WTC11 (cell line): ENCODE measurements at regions not wholly inside any gene's neighbourhood (a gene's known extent, or its start where the extent isn't known, plus 50 kb on each side); places are given as distances from the start of the nearest gene placed in this dataset.

Experiments used
- ATAC-seq: fragments of 200-7000 bp; cut with Tn5 transposase; 2 replicates; pipeline ENCODE4 v1.10.0; 2021; ENCODE audit warnings: mild to moderate bottlenecking, moderate library complexity
- CTCF ChIA-PET: fragments of 300-600 bp; sonication (Branson Sonifier 250); formaldehyde crosslinking; loops from one replicate; lab custom pipeline; 2021; ENCODE audit warnings: antibody characterized with exemption; lab: Charles Lee
- POLR2A ChIA-PET: fragments of 350-600 bp; sonication (Branson Sonifier 250); formaldehyde crosslinking; loops from one replicate; lab custom pipeline; 2021; ENCODE audit warnings: antibody characterized with exemption; lab: Charles Lee
- DNase-seq: peaks from one replicate; pipeline ENCODE4 v3.0.0; 2021; ENCODE audit warnings: low spot score
- H3K27ac Mint-ChIP-seq: 2 replicates; pipeline ENCODE4 v1.8.0; 2021; ENCODE audit warnings: mixed read lengths
- H3K27me3 Mint-ChIP-seq: 2 replicates; pipeline ENCODE4 v1.8.0; 2021; ENCODE audit warnings: low read depth, mild to moderate bottlenecking, moderate library complexity, mixed read lengths
- H3K36me3 Mint-ChIP-seq: 2 replicates; pipeline ENCODE4 v1.8.0; 2021; ENCODE audit warnings: mixed read lengths
- H3K4me1 Mint-ChIP-seq: 2 replicates; pipeline ENCODE4 v1.8.0; 2022; ENCODE audit warnings: mixed read lengths
- H3K4me3 Mint-ChIP-seq: 2 replicates; pipeline ENCODE4 v1.8.0; 2021; ENCODE audit warnings: mild to moderate bottlenecking, moderate library complexity, mixed read lengths
- H3K9me3 Mint-ChIP-seq: 2 replicates; pipeline ENCODE4 v1.8.0; 2021; ENCODE audit warnings: mixed read lengths
- ATF1 ChIP-seq: sonication (generic); formaldehyde crosslinking; IDR thresholded peaks from 2 replicates; pipeline ENCODE4 v1.8.1; 2023; ENCODE audit warnings: mild to moderate bottlenecking, moderate library complexity, missing genetic modification reagents
- CREM ChIP-seq: sonication (generic); formaldehyde crosslinking; IDR thresholded peaks from 2 replicates; pipeline ENCODE4 v1.8.1; 2022; ENCODE audit warnings: mild to moderate bottlenecking, missing genetic modification reagents, moderate library complexity
- EMX1 ChIP-seq: fragments of 250-450 bp; sonication (Bioruptor Pico); IDR thresholded peaks from 2 replicates; pipeline ENCODE4 v1.8.0; 2021; ENCODE audit warnings: mild to moderate bottlenecking
- ETV6 ChIP-seq: sonication (generic); formaldehyde crosslinking; IDR thresholded peaks from 2 replicates; pipeline ENCODE4 v1.8.1; 2022; ENCODE audit warnings: mild to moderate bottlenecking, missing genetic modification reagents
- FOXK1 ChIP-seq: sonication (generic); formaldehyde crosslinking; IDR thresholded peaks from 2 replicates; pipeline ENCODE4 v1.8.0; 2022; ENCODE audit warnings: mild to moderate bottlenecking, moderate library complexity, missing genetic modification reagents
- GABPB1 ChIP-seq: sonication (generic); formaldehyde crosslinking; IDR thresholded peaks from 2 replicates; pipeline ENCODE4 v1.8.1; 2023; ENCODE audit warnings: mild to moderate bottlenecking, missing genetic modification reagents
- GTF2I ChIP-seq: fragments of 250-450 bp; sonication (Bioruptor Pico); conservative IDR thresholded peaks from 2 replicates; pipeline ENCODE4 v1.4.0; 2021; ENCODE audit warnings: mild to moderate bottlenecking
- HMGA2 ChIP-seq: fragments of 250-450 bp; sonication (Bioruptor Pico); IDR thresholded peaks from 2 replicates; pipeline ENCODE4 v1.4.0; 2021; ENCODE audit warnings: mild to moderate bottlenecking, moderate library complexity
- JAZF1 ChIP-seq: fragments of 250-450 bp; sonication (Bioruptor Pico); IDR thresholded peaks from 2 replicates; pipeline ENCODE4 v1.9.0; 2021; ENCODE audit warnings: moderate library complexity, mild to moderate bottlenecking, inconsistent platforms
- NR2C2 ChIP-seq: sonication (generic); formaldehyde crosslinking; IDR thresholded peaks from 2 replicates; pipeline ENCODE4 v1.8.0; 2022; ENCODE audit warnings: mild to moderate bottlenecking, missing genetic modification reagents
- TCF7 ChIP-seq: sonication (generic); formaldehyde crosslinking; IDR thresholded peaks from 2 replicates; pipeline ENCODE4 v1.8.0; 2022; ENCODE audit warnings: mild to moderate bottlenecking, low read depth, missing genetic modification reagents, moderate library complexity
- TEAD1 ChIP-seq: sonication (generic); formaldehyde crosslinking; IDR thresholded peaks from 2 replicates; pipeline ENCODE4 v1.8.0; 2022; ENCODE audit warnings: mild to moderate bottlenecking, missing genetic modification reagents
- ZBTB21 ChIP-seq: sonication (generic); formaldehyde crosslinking; IDR thresholded peaks from 2 replicates; pipeline ENCODE4 v1.8.1; 2023; ENCODE audit warnings: mild to moderate bottlenecking, missing genetic modification reagents, borderline replicate concordance
- ZNF219 ChIP-seq: sonication (generic); formaldehyde crosslinking; IDR thresholded peaks from 2 replicates; pipeline ENCODE4 v1.8.0; 2023; ENCODE audit warnings: missing genetic modification reagents, mild to moderate bottlenecking, borderline replicate concordance
- ZNF317 ChIP-seq: sonication (generic); formaldehyde crosslinking; IDR thresholded peaks from 2 replicates; pipeline ENCODE4 v1.8.1; 2023; ENCODE audit warnings: low read depth, mild to moderate bottlenecking, moderate library complexity, missing genetic modification reagents, borderline replicate concordance
- TF ChIP-seq, protein P1 (sequence below): fragments of 250-450 bp; sonication (Bioruptor Pico); IDR thresholded peaks from 2 replicates; pipeline ENCODE4 v1.9.0; 2021; ENCODE audit warnings: mild to moderate bottlenecking, borderline replicate concordance
- TF ChIP-seq, protein P2 (sequence below): sonication (generic); formaldehyde crosslinking; IDR thresholded peaks from 2 replicates; pipeline ENCODE4 v1.8.1; 2022; ENCODE audit warnings: mild to moderate bottlenecking, missing genetic modification reagents, moderate library complexity, borderline replicate concordance
- TF ChIP-seq, protein P3 (sequence below): sonication (generic); formaldehyde crosslinking; IDR thresholded peaks from 2 replicates; pipeline ENCODE4 v1.8.0; 2023; ENCODE audit warnings: missing genetic modification reagents
- TF ChIP-seq, protein P4 (sequence below): fragments of 250-450 bp; sonication (Bioruptor Pico); IDR thresholded peaks from 2 replicates; pipeline ENCODE4 v1.9.0; 2021; ENCODE audit warnings: mild to moderate bottlenecking
- TF ChIP-seq, protein P5 (sequence below): sonication (generic); formaldehyde crosslinking; IDR thresholded peaks from 2 replicates; pipeline ENCODE4 v1.8.0; 2022; ENCODE audit warnings: mild to moderate bottlenecking, missing genetic modification reagents

DNA sequence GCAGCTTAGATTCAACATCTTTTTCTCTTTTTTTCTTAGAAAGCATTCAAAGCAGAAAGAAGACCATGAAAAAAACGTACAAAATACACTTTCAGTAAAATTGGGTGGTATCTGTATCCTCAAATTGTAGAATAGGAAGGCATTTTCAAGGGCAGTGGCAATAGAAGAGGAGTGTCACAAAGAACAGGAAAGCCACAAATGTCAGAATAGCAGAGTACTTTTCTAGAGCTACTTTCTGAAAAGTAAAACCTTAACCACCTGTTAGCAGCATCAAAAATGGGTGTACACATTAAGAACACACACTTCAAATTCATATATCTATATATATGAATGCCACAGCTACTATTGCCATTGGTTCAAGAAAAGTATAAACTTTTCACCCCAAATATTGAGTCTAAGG is 412.1 kb upstream of the DCN start (continued):
- TF ChIP-seq, protein P1, sequence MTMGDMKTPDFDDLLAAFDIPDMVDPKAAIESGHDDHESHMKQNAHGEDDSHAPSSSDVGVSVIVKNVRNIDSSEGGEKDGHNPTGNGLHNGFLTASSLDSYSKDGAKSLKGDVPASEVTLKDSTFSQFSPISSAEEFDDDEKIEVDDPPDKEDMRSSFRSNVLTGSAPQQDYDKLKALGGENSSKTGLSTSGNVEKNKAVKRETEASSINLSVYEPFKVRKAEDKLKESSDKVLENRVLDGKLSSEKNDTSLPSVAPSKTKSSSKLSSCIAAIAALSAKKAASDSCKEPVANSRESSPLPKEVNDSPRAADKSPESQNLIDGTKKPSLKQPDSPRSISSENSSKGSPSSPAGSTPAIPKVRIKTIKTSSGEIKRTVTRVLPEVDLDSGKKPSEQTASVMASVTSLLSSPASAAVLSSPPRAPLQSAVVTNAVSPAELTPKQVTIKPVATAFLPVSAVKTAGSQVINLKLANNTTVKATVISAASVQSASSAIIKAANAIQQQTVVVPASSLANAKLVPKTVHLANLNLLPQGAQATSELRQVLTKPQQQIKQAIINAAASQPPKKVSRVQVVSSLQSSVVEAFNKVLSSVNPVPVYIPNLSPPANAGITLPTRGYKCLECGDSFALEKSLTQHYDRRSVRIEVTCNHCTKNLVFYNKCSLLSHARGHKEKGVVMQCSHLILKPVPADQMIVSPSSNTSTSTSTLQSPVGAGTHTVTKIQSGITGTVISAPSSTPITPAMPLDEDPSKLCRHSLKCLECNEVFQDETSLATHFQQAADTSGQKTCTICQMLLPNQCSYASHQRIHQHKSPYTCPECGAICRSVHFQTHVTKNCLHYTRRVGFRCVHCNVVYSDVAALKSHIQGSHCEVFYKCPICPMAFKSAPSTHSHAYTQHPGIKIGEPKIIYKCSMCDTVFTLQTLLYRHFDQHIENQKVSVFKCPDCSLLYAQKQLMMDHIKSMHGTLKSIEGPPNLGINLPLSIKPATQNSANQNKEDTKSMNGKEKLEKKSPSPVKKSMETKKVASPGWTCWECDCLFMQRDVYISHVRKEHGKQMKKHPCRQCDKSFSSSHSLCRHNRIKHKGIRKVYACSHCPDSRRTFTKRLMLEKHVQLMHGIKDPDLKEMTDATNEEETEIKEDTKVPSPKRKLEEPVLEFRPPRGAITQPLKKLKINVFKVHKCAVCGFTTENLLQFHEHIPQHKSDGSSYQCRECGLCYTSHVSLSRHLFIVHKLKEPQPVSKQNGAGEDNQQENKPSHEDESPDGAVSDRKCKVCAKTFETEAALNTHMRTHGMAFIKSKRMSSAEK (CRISPR knock-in tag), result no peak
- TF ChIP-seq ETV6 (CRISPR knock-in tag), result no peak

DNA sequence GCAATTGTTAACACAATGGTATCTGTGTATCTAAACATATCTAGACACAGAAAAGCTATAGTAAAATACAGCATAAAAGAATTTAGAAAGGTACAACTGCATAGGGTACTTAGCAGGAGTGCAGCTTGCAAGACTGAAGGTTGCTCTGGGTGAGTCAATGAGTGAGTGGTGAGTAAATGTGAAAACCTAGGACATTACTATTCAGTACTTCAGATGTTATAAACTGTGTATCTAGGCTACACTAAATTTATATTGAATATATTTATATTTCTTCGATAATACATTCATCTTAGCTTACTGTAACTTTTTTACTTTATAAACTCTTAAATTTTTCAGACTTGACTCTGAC is 409.0 kb upstream of the DCN start:
- CTCF ChIA-PET, result no interaction called here
- peaks cover 16% of the 10 kb centered on the region for H3K4me1 Mint-ChIP-seq
- H3K27ac Mint-ChIP-seq, result no peak overlapping the region
- no peaks in the 10 kb centered on the region for H3K9me3 Mint-ChIP-seq
- POLR2A ChIA-PET, result no interaction called here
- no peaks in the 10 kb centered on the region for H3K36me3 Mint-ChIP-seq
- ATAC-seq (no peak), DNase-seq (no peak)
- TF ChIP-seq NR2C2 (no peak), CREM (CRISPR knock-in tag) (no peak), ZBTB21 (CRISPR knock-in tag) (no peak), ZNF317 (no peak), GTF2I (CRISPR knock-in tag) (no peak), GABPB1 (CRISPR knock-in tag) (no peak), TCF7 (CRISPR knock-in tag) (no peak), FOXK1 (CRISPR knock-in tag) (no peak), EMX1 (no peak), ZNF219 (CRISPR knock-in tag) (no peak), JAZF1 (CRISPR knock-in tag) (no peak), ATF1 (no peak), HMGA2 (CRISPR knock-in tag) (no peak), TEAD1 (CRISPR knock-in tag) (no peak)
- TF ChIP-seq, protein P2, sequence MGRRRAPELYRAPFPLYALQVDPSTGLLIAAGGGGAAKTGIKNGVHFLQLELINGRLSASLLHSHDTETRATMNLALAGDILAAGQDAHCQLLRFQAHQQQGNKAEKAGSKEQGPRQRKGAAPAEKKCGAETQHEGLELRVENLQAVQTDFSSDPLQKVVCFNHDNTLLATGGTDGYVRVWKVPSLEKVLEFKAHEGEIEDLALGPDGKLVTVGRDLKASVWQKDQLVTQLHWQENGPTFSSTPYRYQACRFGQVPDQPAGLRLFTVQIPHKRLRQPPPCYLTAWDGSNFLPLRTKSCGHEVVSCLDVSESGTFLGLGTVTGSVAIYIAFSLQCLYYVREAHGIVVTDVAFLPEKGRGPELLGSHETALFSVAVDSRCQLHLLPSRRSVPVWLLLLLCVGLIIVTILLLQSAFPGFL, result no peak
- TF ChIP-seq, protein P3, sequence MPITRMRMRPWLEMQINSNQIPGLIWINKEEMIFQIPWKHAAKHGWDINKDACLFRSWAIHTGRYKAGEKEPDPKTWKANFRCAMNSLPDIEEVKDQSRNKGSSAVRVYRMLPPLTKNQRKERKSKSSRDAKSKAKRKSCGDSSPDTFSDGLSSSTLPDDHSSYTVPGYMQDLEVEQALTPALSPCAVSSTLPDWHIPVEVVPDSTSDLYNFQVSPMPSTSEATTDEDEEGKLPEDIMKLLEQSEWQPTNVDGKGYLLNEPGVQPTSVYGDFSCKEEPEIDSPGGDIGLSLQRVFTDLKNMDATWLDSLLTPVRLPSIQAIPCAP (CRISPR knock-in tag), result no peak
- TF ChIP-seq, protein P4, sequence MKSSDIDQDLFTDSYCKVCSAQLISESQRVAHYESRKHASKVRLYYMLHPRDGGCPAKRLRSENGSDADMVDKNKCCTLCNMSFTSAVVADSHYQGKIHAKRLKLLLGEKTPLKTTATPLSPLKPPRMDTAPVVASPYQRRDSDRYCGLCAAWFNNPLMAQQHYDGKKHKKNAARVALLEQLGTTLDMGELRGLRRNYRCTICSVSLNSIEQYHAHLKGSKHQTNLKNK (CRISPR knock-in tag), result no peak
- TF ChIP-seq, protein P5, sequence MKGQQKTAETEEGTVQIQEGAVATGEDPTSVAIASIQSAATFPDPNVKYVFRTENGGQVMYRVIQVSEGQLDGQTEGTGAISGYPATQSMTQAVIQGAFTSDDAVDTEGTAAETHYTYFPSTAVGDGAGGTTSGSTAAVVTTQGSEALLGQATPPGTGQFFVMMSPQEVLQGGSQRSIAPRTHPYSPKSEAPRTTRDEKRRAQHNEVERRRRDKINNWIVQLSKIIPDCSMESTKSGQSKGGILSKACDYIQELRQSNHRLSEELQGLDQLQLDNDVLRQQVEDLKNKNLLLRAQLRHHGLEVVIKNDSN (CRISPR knock-in tag), result no peak
- H3K4me3 Mint-ChIP-seq, result no peak overlapping the region
- H3K27me3 Mint-ChIP-seq, result no peaks in the 10 kb centered on the region
